COR-L47 (cell line): ENCODE measurements at regions not wholly inside any gene's neighbourhood (a gene's known extent, or its start where the extent isn't known, plus 50 kb on each side); places are given as distances from the start of the nearest gene placed in this dataset.

Source experiments
- DNase-seq: peaks from one replicate; lab custom pipeline; 2025; lab: John Stamatoyannopoulos, UW

- DNase-seq, result no peak
Measured at GRCh38 chr4:125365731-125366130, 51.0 kb downstream of the FAT4 start.

GRCh38 chr4:125368146-125368545, 53.4 kb downstream of the FAT4 start:
- peak; percentile 10 for DNase-seq

GRCh38 chr4:125368671-125369081, 53.9 kb downstream of the FAT4 start:
- no peak for DNase-seq

- DNase-seq, result no peak
Measured at GRCh38 chr4:125369098-125369497, 54.3 kb downstream of the FAT4 start.

GRCh38 chr4:125370478-125370877, 55.7 kb downstream of the FAT4 start:
- DNase-seq, result no peak

GRCh38 chr4:125382995-125383394, 68.2 kb downstream of the FAT4 start:
- DNase-seq, result no peak

- DNase-seq, result no peak
Measured at GRCh38 chr4:125387770-125388169, 73.0 kb downstream of the FAT4 start.

- DNase-seq, result no peak
Measured at GRCh38 chr4:125388613-125389012, 73.9 kb downstream of the FAT4 start.

GRCh38 chr4:125389713-125390112, 75.0 kb downstream of the FAT4 start:
- DNase-seq, result no peak

GRCh38 chr4:125390126-125390525, 75.4 kb downstream of the FAT4 start:
- no peak for DNase-seq

- no peak for DNase-seq
Measured at GRCh38 chr4:125390727-125391126, 76.0 kb downstream of the FAT4 start.

GRCh38 chr4:125392694-125393093, 77.9 kb downstream of the FAT4 start:
- no peak for DNase-seq

GRCh38 chr4:125393825-125394224, 79.1 kb downstream of the FAT4 start:
- no peak for DNase-seq

- DNase-seq, result no peak
Measured at GRCh38 chr4:125397226-125397625, 82.5 kb downstream of the FAT4 start.

GRCh38 chr4:125398263-125399002, 83.7 kb downstream of the FAT4 start:
- DNase-seq, result no peak

GRCh38 chr4:125400756-125401155, 86.0 kb downstream of the FAT4 start:
- DNase-seq, result no peak

GRCh38 chr4:125401784-125402183, 87.0 kb downstream of the FAT4 start:
- no peak for DNase-seq

GRCh38 chr4:125420526-125420925, 105.8 kb downstream of the FAT4 start:
- DNase-seq, result no peak

- no peak for DNase-seq
Measured at GRCh38 chr4:125421547-125421946, 106.8 kb downstream of the FAT4 start.

GRCh38 chr4:125423124-125423523, 108.4 kb downstream of the FAT4 start:
- DNase-seq, result no peak

- DNase-seq, result no peak
Measured at GRCh38 chr4:125428832-125429231, 114.1 kb downstream of the FAT4 start.

GRCh38 chr4:125430086-125430485, 115.3 kb downstream of the FAT4 start:
- no peak for DNase-seq

GRCh38 chr4:125432078-125432477, 117.3 kb downstream of the FAT4 start:
- no peak for DNase-seq

GRCh38 chr4:125433453-125433852, 118.7 kb downstream of the FAT4 start:
- no peak for DNase-seq
